Left colon (tissue), 2 donors: ENCODE measurements at regions not wholly inside any gene's neighbourhood (a gene's known extent, or its start where the extent isn't known, plus 50 kb on each side); places are given as distances from the start of the nearest gene placed in this dataset.

Source experiments
- ATAC-seq: fragments of 200-7000 bp; cut with Tn5 transposase; one replicate; pipeline ENCODE4 v1.9.1; 2020; ENCODE audit warnings: mild to moderate bottlenecking, moderate library complexity
- DNase-seq, 2 donors: peaks; one replicate each; pipeline ENCODE4 v3.0.0-alpha.2; 2020
- intact Hi-C, 2 donors: fragments of 100-400 bp; cut with DNase I in 1 of 2; cut with micrococcal nuclease in 1 of 2; formaldehyde crosslinking; loops; one replicate each; pipeline versions ENCODE4 v1.11.2 to v1.14.0; 2022; cut with DNase I, micrococcal nuclease
- donor health status: DM: no; HTN: no; CAD: no.
- donor health status: DM: yes; HTN: yes; CAD: no.

DNA sequence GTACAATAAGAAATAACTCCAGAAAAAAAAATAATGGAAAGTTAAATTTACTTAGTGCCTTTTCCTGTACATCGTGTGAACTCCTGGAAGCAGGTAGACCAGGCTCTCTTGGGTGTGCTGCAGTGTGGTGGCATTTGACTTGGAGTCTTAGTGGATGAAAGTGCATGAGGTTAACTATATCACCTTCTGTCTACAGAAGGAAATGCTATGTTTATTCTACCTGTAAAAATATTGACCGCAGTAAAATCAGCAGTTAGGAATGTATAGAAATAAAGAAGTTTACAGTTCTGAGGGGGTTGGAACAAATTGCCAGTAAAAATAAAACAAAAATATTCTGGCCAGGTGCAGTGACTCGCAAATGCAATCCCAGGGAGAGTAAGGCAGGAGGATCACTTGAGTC is 722.1 kb downstream of the LIG4 start:
- DNase-seq (no peak), ATAC-seq (no peak)
- intact Hi-C loops = no loop called here

DNA sequence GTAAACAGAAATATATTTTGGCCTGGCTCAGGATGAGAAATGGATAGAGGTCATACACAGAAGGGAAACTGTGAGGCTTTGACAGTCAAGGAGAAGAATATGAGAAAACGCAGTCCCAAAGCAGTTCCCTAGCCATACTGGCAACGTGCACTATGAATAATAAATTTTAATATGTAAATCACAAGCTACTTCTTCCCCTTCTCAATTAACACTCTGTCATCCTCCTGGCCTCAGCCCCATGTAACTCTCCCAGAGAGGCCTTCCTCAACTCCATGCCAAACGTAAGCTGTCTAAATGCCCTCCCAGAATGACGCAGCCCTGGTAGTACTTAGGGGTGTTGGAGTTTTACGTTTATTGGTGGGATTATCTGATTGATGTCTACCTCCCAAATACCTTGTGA is 732.6 kb downstream of the LIG4 start:
- intact Hi-C loops = no loop called here
- DNase-seq = no peak
- ATAC-seq = no peak

GRCh38 chr13:107480130-107480529 is 735.2 kb downstream of the LIG4 start:
- DNase-seq = no peak
- ATAC-seq = no peak
- intact Hi-C loops = no loop called here

- intact Hi-C loops = no loop called here
- DNase-seq = no peak
- no peak for ATAC-seq
These were observed 737.5 kb downstream of the LIG4 start for GRCh38 chr13:107477772-107478379.

DNA sequence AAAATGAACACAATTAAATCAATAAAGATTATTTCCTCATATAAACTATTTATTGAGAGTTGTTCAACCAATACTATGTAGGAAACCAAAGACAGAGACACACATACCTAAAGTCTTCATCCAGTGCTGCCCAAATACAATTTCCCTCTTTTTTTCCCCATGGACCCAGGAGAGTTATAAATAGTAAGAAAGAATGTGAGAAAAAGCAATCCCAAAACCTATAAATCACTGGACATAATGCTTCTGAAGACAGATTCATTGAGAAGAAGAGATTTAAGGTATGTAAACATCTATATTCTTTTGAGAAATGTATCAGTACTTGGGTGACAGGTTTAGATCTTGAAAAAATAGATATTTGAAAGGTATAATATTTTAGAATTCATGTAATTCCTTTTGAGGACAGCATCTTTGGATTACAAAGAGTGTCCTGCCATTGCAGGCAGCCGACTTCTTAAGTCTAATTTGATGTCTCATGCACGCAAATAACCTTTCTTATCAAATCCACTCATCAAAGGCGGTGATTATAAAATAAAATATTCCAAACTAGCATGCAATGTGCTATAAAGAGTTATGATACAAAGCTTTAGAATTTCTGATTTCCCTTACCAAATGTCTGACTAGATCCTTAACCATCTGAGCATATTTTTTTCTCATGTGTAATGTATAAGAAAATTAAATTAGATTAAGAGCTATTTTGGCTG is 739.4 kb downstream of the LIG4 start:
- ATAC-seq = no peak
- no peak for DNase-seq
- intact Hi-C loops = no loop called here

DNA sequence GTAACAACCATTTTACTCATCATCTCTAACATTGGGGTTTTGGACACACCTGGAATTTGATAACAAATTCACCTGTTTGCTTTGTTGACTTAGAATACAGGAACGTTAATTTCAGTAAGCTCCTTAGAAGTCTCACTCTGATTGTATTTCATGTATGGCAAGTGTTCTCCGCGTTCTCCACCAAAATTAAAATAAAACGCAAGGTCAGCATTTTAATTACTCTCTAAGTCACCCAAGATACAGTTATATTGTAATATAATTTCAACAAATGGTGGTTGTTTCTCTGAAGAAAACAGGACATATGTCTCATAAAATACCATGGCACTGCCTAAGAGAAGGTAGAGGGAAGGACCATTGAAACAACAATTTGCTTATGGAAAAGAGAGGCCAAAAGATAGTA is 742.1 kb downstream of the LIG4 start:
- intact Hi-C loops = no loop called here
- ATAC-seq (no peak), DNase-seq (no peak)

GRCh38 chr13:107466326-107467099 is 748.8 kb downstream of the LIG4 start:
- no peak for DNase-seq
- intact Hi-C loops = no loop called here
- no peak for ATAC-seq

DNA sequence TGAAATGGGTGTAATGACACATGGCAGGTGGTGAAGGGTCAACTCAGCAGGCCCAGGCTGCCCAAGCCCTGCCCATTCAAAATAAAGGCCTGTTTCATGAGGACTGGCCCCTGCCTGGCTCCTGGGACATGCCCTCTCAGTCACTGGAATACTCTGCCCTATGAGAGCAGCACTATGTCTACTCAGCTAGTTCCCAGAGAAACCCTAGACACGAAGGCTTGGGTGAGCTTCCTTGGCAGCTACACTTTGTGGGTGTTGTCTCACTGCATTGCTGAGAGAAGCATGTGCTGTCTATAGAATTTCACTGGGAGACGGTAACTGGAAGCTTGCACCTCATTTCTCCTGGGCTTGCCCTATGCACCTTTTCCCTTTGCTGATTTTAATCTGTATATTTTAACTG is 752.8 kb downstream of the LIG4 start:
- intact Hi-C loops = no loop called here
- DNase-seq = no peak
- no peak for ATAC-seq

DNA sequence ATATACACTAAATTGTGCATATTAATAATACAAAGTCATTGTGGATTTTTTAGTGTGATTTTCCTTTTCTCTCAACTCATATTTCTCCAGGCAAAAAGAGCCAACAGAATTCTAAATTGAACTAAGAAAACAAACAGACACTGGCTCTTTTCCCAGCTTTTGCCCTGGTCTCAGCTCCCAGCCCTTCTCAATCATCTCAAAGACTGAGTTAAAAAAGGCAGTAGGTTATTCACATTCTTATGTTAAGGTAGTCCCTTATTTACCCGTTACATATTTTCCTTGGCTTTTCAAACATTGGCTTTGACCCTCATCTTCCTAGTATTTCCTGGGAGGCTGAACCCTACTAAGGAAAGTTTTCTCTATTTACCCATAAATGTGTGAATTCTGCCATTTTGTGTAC is 753.6 kb downstream of the LIG4 start:
- DNase-seq = no peak
- no peak for ATAC-seq
- intact Hi-C loops = no loop called here

DNA sequence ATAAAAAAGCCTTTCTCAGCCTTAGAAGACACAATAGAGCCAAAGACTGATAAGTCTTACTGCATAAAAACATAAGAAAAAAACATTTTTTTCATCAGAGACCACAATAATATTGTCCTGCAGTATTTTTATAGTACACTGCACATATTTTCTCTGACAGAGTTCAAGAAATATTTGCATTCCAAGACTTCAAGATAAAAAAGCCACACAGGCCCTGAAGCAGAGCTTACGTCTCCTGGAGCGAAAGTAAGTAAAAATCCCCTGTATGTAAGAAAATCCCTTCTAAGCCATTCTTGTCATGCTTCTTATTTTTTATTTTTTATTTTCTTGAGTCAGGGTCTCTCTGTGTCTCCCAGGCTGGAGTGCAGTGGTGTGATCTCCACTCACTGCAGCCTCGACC is 755.9 kb downstream of the LIG4 start:
- intact Hi-C loops = no loop called here
- DNase-seq (no peak), ATAC-seq (no peak)

DNA sequence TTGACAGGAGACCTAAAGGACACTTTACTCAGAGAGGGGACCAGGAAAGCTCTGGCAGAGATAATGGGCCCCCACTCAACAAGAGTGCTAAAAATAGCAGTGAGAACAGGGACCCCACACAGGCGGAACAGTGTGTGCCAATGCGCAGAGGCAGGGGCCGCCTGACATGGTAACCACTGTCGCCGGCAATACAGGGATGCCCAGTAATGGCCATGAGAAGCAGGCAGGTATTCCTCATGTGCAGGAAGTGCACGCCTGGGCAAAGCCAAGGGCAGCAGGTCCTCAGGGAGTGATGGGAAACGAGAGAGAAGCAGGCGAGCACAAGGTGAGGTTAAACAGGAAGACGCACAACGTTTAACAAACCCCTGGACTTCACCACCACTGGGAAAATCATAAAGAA is 757.1 kb downstream of the LIG4 start:
- ATAC-seq (no peak), DNase-seq (no peak)
- intact Hi-C loops = no loop called here

DNA sequence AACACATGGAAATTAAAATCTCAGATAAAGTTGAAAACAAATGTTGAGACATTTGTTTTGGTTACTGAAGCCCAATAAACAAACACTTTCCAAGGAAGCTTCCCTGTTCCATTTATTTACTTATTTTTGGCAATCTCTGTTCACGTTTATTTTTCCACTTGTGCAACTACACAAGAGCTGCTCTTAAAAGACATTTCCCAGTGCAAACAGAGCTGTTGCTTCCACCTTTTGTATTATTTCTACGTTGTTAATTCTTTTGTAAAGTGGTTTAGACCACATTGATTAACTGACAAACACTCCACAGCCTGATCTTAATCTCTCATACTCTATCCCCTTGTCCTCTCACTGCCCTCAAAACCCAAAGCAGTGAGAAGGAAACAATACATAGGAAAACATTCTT is 757.6 kb downstream of the LIG4 start:
- DNase-seq (no peak), ATAC-seq (no peak)
- intact Hi-C loops = no loop called here

GRCh38 chr13:107456431-107456830 is 758.9 kb downstream of the LIG4 start:
- ATAC-seq (no peak), DNase-seq (no peak)
- intact Hi-C loops = no loop called here

- intact Hi-C loops = no loop called here
- ATAC-seq (no peak), DNase-seq (no peak)
These were observed 762.5 kb downstream of the LIG4 start for GRCh38 chr13:107452833-107453232.

- ATAC-seq = no peak
- no peak for DNase-seq
- intact Hi-C loops = no loop called here
These were observed 764.4 kb downstream of the LIG4 start for GRCh38 chr13:107450931-107451330.

DNA sequence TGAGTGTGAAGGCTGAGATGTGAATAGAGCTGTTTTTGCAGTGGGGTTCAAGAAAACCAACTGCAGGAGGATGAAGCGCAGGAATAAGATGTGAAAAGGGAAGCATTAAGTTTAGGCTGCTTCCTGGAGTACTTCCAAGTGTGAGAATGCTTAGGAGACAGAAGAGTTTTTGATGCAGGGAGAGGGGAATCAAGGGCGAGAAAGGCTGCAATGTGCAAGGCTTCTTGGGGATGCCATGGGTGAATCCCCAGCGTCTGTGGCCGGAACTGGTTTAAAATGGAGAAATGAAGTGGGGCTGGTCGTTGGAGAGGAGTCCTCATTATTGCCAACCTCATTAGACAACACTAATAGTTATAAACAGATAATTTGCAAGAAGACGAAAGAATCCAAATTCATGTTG is 764.9 kb downstream of the LIG4 start:
- DNase-seq (no peak), ATAC-seq (no peak)
- intact Hi-C loops = no loop called here

- DNase-seq (no peak), ATAC-seq (no peak)
- intact Hi-C loops = no loop called here
These were observed 767.7 kb downstream of the LIG4 start for GRCh38 chr13:107447591-107447990.

DNA sequence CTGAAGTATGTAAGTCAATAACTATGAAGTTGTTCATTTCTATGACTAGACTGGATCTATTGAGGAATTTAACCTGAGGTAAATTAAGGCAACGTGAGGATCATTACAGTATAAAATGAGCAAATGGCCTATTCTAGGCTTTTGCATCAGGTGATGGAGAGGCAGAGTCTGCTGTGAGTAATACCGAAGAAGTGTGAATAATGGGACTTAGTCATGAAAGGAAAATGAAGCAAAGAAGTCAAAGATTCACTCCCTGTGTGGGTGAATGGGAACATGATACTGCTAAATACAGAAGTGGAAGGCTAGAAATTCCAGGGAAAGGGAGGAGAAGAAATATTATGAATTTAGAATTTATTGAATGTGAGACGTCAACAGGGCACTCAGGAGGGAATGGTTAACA is 774.1 kb downstream of the LIG4 start:
- no peak for ATAC-seq
- DNase-seq = no peak
- intact Hi-C loops = no loop called here

DNA sequence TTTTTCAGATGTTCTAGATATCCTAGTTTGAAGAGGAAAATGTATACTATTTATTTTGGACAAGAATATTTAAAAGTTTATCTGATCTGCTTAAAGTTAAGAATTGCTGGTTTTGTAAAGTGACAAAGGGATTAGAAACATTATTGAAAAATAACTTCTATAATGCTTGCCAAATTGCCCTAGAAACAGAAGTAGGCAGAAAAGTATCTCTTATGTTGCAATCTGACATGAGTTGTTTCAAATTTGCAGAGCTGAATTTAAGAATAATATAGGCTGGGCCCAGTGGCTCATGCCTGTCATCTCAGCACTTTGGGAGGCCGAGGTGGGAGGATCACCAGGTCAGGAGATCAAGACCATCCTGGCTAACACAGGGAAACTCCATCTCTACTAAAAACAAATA is 777.1 kb downstream of the LIG4 start:
- intact Hi-C loops = no loop called here
- ATAC-seq (no peak), DNase-seq (no peak)

GRCh38 chr13:107434347-107434746 is 781.0 kb downstream of the LIG4 start:
- intact Hi-C loops = no loop called here
- ATAC-seq = no peak
- no peak for DNase-seq
